PC-9 (cell line): ENCODE measurements at regions not wholly inside any gene's neighbourhood (a gene's known extent, or its start where the extent isn't known, plus 50 kb on each side); places are given as distances from the start of the nearest gene placed in this dataset.

Experiments used
- BruUV-seq: library from RNA; stranded (reverse); fragments of 400-500 nt; replicated peaks from 2 replicates; lab custom pipeline; 2021; lab: Mats Ljungman, UMichigan
- CTCF ChIA-PET: fragments of 300-600 bp; sonication (Branson Sonifier 250); formaldehyde crosslinking; loops from one replicate; lab custom pipeline; 2022; ENCODE audit warnings: antibody characterized with exemption; lab: Charles Lee
- POLR2A ChIA-PET: fragments of 300-600 bp; sonication (Branson Sonifier 250); formaldehyde crosslinking; loops from one replicate; lab custom pipeline; 2022; ENCODE audit warnings: antibody characterized with exemption; ENCODE audit not compliant: unreplicated experiment; lab: Charles Lee
- DNase-seq, 2 experiments: peaks; one replicate each; pipeline versions ENCODE4 v3.0.0 to v3.0.0-alpha.2; 2015 to 2022; ENCODE audit warnings: mixed read lengths in 1 of 2
- H2AFZ ChIP-seq: fragments of 200-600 bp; sonication (generic); 2 replicates; pipeline ENCODE4 v1.8.1; 2017; ENCODE audit warnings: antibody characterized with exemption
- H3F3A ChIP-seq: fragments of 200-600 bp; sonication (generic); 2 replicates; pipeline ENCODE4 v1.8.1; 2017; ENCODE audit warnings: antibody characterized with exemption, mild to moderate bottlenecking, low read depth; ENCODE audit not compliant: insufficient read depth
- H3K27ac ChIP-seq: fragments of 200-600 bp; sonication (generic); 2 replicates; pipeline ENCODE4 v1.6.1; 2016; ENCODE audit warnings: mixed run types
- H3K27me3 ChIP-seq: fragments of 200-600 bp; sonication (generic); 2 replicates; pipeline ENCODE4 v1.6.1; 2016; ENCODE audit warnings: low read depth, mixed run types; ENCODE audit not compliant: insufficient read depth
- H3K36me3 ChIP-seq: fragments of 200-600 bp; sonication (generic); 2 replicates; pipeline ENCODE4 v1.6.1; 2016; ENCODE audit warnings: low read depth, mixed run types
- H3K4me1 ChIP-seq: fragments of 200-600 bp; sonication (generic); replicated peaks from 2 replicates; pipeline ENCODE4 v1.6.1; 2016; ENCODE audit warnings: mixed run types; ENCODE audit not compliant: insufficient read depth
- H3K4me2 ChIP-seq: fragments of 200-600 bp; sonication (generic); 2 replicates; pipeline ENCODE4 v1.6.1; 2017; ENCODE audit warnings: mixed run types
- H3K4me3 ChIP-seq: fragments of 200-600 bp; sonication (generic); 2 replicates; pipeline ENCODE4 v1.6.1; 2016; ENCODE audit warnings: mixed run types
- H3K79me2 ChIP-seq: fragments of 200-600 bp; sonication (generic); 2 replicates; pipeline ENCODE4 v1.6.1; 2017; ENCODE audit warnings: low read depth, mixed run types
- H3K9me2 ChIP-seq: fragments of 200-600 bp; sonication (generic); 2 replicates; pipeline ENCODE4 v1.8.1; 2017; ENCODE audit warnings: mild to moderate bottlenecking; ENCODE audit not compliant: insufficient read depth
- H3K9me3 ChIP-seq: fragments of 200-600 bp; sonication (generic); 2 replicates; pipeline ENCODE4 v1.8.1; 2016; ENCODE audit warnings: low read depth; ENCODE audit not compliant: insufficient read depth
- H4K20me1 ChIP-seq: fragments of 200-600 bp; sonication (generic); 2 replicates; pipeline ENCODE4 v1.8.1; 2017; ENCODE audit not compliant: insufficient read depth
- EZH2 ChIP-seq: fragments of 200-600 bp; sonication (generic); IDR thresholded peaks from 2 replicates; pipeline ENCODE4 v1.8.0; 2017; ENCODE audit warnings: antibody characterized with exemption, low read depth
- intact Hi-C: fragments of 100-400 bp; cut with micrococcal nuclease; formaldehyde crosslinking; loops from one replicate; pipeline ENCODE4 v1.10.0; 2022; ENCODE audit not compliant: unreplicated experiment
- TF ChIP-seq, protein P1 (sequence below): fragments of 200-600 bp; sonication (generic); conservative IDR thresholded peaks from 2 replicates; pipeline ENCODE4 v1.6.1; 2017; ENCODE audit warnings: mixed run types, antibody characterized with exemption, mild to moderate bottlenecking, moderate library complexity

DNA sequence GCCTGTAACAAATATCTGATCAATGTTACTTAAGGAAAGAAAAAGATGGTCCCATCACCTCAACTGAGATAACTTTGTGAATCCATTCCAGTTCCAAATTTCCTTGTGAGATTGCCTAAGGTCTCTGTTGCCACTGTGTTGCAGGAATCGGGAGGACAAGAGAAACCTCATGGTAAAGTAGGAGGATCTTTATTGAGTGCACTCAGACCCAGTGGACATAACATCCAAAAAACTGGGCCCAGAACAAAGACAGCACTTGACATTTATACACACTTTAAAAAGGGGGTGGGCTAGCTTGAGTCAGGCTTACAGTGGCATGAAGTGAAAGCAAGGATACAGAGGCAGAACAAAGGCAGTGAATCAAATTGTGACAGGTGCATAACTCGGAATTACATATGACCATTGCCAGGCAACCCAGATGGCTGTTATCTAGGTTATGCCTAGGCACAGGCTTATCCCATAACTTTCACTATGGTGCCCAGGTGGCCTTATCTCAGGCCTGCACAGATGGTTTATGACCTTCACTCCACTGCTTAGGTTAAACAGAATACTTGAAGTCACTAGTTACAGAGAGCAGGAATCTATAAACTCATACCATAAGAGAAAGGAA lies 459.4 kb upstream of the PCDH20 start:
- H3K27me3 ChIP-seq: no peaks in the 10 kb centered on the region
- H2AFZ ChIP-seq: no peak overlapping the region
- CTCF ChIA-PET: no interaction called here
- H3K9me3 ChIP-seq: no peaks in the 10 kb centered on the region
- H4K20me1 ChIP-seq: no peaks in the 10 kb centered on the region
- no peak for DNase-seq
- POLR2A ChIA-PET: no interaction called here
- no peaks in the 10 kb centered on the region for H3K4me1 ChIP-seq
- no peaks in the 10 kb centered on the region for H3K9me2 ChIP-seq
- no peaks in the 10 kb centered on the region for H3F3A ChIP-seq
- no peak overlapping the region for H3K4me2 ChIP-seq
- no peak overlapping the region for H3K4me3 ChIP-seq
- no peaks in the 10 kb centered on the region for H3K79me2 ChIP-seq
- intact Hi-C loops: no loop called here
- TF ChIP-seq, protein P1, sequence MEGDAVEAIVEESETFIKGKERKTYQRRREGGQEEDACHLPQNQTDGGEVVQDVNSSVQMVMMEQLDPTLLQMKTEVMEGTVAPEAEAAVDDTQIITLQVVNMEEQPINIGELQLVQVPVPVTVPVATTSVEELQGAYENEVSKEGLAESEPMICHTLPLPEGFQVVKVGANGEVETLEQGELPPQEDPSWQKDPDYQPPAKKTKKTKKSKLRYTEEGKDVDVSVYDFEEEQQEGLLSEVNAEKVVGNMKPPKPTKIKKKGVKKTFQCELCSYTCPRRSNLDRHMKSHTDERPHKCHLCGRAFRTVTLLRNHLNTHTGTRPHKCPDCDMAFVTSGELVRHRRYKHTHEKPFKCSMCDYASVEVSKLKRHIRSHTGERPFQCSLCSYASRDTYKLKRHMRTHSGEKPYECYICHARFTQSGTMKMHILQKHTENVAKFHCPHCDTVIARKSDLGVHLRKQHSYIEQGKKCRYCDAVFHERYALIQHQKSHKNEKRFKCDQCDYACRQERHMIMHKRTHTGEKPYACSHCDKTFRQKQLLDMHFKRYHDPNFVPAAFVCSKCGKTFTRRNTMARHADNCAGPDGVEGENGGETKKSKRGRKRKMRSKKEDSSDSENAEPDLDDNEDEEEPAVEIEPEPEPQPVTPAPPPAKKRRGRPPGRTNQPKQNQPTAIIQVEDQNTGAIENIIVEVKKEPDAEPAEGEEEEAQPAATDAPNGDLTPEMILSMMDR: no peak
- TF ChIP-seq EZH2: no peak
- no peak overlapping the region for H3K27ac ChIP-seq
- BruUV-seq: no TSS peak
- no peaks in the 10 kb centered on the region for H3K36me3 ChIP-seq

DNA sequence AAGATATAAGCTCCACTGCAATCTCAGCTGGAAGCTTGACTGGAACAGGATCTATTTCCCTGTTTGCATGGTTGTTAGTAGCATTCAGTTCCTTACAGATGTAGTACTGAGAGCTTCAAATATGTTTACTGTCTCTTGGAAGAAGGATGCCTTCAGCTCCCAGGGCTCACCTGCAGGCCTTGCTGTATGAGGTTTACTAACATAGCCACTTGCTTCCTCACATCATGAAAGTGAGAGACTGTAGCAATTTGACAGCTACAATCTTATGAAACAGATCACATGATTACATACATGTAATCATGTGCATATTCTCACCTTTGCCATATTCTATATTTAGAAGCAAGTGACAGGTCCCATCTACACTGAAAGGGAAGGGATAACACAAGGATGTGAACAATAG lies 458.1 kb upstream of the PCDH20 start:
- no peaks in the 10 kb centered on the region for H3K4me1 ChIP-seq
- intact Hi-C loops: no loop called here
- H3K27ac ChIP-seq: no peak overlapping the region
- TF ChIP-seq, protein P1: no peak
- no peak for TF ChIP-seq EZH2
- BruUV-seq: no TSS peak
- H3K9me2 ChIP-seq: no peaks in the 10 kb centered on the region
- no peaks in the 10 kb centered on the region for H3K79me2 ChIP-seq
- ChIA-PET POLR2A (interaction anchor here (0.5 kb wide), 1 partner anchor 1274 kb away, joined by 7 read pairs; no protein-coding TSS in a partner anchor), CTCF (no interaction called here)
- no peaks in the 10 kb centered on the region for H3K36me3 ChIP-seq
- H3K4me3 ChIP-seq: no peak overlapping the region
- no peaks in the 10 kb centered on the region for H3K27me3 ChIP-seq
- H4K20me1 ChIP-seq: no peaks in the 10 kb centered on the region
- no peak overlapping the region for H3K4me2 ChIP-seq
- no peak for DNase-seq
- H3K9me3 ChIP-seq: no peaks in the 10 kb centered on the region
- H3F3A ChIP-seq: no peaks in the 10 kb centered on the region
- H2AFZ ChIP-seq: no peak overlapping the region

DNA sequence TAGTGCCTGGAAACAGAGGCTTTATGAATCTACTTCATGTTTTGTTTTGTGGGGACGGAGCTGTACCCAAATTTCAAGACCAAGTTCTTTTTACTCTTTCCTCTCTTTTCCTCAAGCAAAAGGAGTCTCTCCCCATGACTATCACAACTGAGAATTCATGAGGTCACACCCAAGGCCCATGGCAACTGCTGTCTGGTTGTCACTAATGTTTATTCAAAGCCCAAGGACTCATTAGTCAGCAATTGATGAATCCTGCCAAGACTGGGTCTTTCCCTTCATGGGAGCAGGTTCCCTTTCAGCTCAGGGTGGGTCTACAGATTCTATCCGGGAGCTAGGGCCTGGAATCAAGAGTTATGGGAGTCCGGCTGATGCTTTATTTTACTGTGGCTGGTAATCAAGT lies 441.5 kb upstream of the PCDH20 start:
- no peaks in the 10 kb centered on the region for H3K79me2 ChIP-seq
- no TSS peak for BruUV-seq
- no peak for DNase-seq
- no peaks in the 10 kb centered on the region for H3F3A ChIP-seq
- no peak overlapping the region for H2AFZ ChIP-seq
- POLR2A ChIA-PET: no interaction called here
- H3K27me3 ChIP-seq: no peaks in the 10 kb centered on the region
- H3K4me1 ChIP-seq: no peaks in the 10 kb centered on the region
- CTCF ChIA-PET: no interaction called here
- intact Hi-C loops: no loop called here
- H3K9me3 ChIP-seq: no peaks in the 10 kb centered on the region
- no peaks in the 10 kb centered on the region for H3K36me3 ChIP-seq
- no peaks in the 10 kb centered on the region; the same call in 1 of the 2 replicates for H3K9me2 ChIP-seq
- H3K4me3 ChIP-seq: no peak overlapping the region
- H4K20me1 ChIP-seq: no peaks in the 10 kb centered on the region
- H3K27ac ChIP-seq: no peak overlapping the region
- no peak for TF ChIP-seq EZH2
- TF ChIP-seq, protein P1: no peak
- H3K4me2 ChIP-seq: no peak overlapping the region
